ENCODE measurements at regions not wholly inside any gene's neighbourhood (a gene's known extent, or its start where the extent isn't known, plus 50 kb on each side); places are given as distances from the start of the nearest gene placed in this dataset.

- TF ChIP-seq CTCF (optimal IDR thresholded peaks at IDR 0.05 in 1 of 3, IDR thresholded peaks at IDR 0.05 in 1 of 3, conservative IDR thresholded peaks at IDR 0.05 in 1 of 3; ENCODE audit: extremely low read depth in 1 of 3, insufficient read depth in 2 of 3, low read length in 3 of 3) (no peak), EZH2 (IDR thresholded peaks at IDR 0.05; ENCODE audit: low read length) (no peak)
Measured at GRCh38 chr6:163811317-163811716, 396.8 kb downstream of the QKI start.

Data from keratinocyte (primary cell).